Stimulated activated CD8-positive, alpha-beta memory T cell treated with anti-CD3 and anti-CD28 coated beads, Interleukin-15, amount 100 ng/mL, for 1 hour (primary cell): ENCODE measurements at regions not wholly inside any gene's neighbourhood (a gene's known extent, or its start where the extent isn't known, plus 50 kb on each side); places are given as distances from the start of the nearest gene placed in this dataset.
"Not testable (repeated sequence)": the region's sequence is repeated elsewhere in the genome, so short reads cannot be mapped to it uniquely, and the experiment has no call there.

Experiments
- DNase-seq: peaks from one replicate; pipeline ENCODE4 v3.0.0-alpha.2; 2020; ENCODE audit warnings: low read depth

DNA sequence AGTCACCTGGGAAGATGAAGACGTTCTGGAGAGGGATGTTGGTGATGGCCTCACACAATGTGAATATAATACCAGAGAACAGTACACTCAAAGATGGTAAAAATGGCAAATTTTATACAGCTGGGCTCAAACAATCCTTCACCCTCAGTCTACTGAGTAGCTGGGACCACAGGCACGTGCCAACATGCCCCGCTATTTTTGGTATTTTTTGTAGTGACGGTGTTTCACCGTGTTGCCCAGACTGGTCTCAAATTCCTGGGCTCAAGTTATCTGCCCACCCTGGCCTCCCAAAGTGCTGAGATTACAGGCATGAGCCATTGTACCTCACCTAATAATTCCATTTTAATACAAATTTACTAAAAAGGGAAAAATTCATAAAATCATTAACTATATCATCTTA, 280.3 kb upstream of the HSFY2 start:
- no peak for DNase-seq

DNA sequence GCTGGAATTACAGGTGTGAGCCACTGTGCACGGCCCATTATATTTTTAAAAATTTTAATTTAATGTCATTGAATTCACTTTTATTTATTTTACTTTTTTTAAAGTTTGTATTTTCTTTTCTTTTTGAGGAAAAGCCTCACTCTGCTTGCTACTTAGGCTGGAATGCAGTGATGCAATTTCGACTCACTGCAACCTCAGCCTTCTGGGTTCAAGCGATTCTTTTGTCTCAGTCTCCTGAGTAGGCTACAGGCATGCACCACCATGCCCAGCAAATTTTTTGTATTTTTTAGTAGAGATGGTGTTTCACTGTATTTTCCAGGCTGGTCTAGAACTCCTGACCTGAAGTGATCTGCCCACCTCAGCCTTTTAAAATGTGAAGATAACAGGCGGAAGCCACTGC, 277.5 kb upstream of the HSFY2 start:
- no peak for DNase-seq

- DNase-seq, result no peak
Observed at GRCh38 chrY:19042984-19043442, 269.5 kb upstream of the HSFY2 start.

DNA sequence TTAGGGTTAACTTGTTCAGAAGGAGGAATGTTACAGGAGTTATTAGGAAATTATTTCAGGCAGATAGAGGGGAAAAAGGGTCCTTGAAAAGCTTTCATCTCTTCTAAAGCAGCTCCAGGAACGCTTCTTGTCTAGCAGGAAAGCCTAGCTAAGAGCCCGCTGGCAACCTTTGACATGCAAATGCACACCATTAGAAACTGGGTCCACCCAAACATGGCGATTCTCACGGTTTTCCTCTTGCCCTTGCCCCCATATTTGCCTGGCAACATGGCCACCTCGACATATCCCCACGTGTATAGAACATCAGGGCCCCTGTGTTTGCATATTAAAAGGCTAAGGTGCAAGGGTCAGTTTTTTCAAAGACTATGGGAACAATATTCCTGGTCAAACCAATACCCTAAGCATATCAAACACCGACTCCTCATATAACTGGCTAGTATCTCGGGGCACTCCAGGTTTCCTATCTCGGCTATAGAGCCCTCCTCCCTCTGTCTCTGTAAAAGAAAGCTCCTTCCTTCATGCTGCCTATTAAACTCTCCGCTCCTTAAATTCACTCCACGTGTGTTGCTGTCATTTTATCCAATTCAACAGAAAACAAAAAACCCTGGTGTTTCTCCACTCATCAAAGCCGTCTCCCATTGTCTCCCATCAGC, 268.9 kb upstream of the HSFY2 start:
- no peak for DNase-seq

GRCh38 chrY:19026631-19027030, 253.1 kb upstream of the HSFY2 start:
- DNase-seq, result no peak

DNA sequence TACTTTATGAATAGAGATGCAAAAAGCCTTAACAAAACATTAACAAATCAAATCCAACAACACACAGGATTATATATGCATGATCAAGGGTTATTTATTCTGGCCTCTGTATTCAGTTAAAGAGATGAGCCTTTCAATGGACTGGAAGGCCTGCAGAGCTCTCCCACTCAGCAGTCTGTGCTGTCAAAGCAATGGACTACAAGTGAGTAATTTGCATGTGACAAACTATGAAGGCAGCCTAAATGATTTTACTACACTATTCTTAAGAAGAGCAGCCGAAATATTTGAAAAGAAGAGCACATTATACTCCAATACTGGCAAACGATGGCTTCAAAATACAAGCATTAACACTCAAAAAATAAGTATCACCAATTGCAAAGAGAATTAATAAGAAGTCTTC, 250.4 kb upstream of the HSFY2 start:
- DNase-seq, result no peak

- DNase-seq, result no peak
Observed at GRCh38 chrY:19020193-19020592, 246.7 kb upstream of the HSFY2 start.

DNA sequence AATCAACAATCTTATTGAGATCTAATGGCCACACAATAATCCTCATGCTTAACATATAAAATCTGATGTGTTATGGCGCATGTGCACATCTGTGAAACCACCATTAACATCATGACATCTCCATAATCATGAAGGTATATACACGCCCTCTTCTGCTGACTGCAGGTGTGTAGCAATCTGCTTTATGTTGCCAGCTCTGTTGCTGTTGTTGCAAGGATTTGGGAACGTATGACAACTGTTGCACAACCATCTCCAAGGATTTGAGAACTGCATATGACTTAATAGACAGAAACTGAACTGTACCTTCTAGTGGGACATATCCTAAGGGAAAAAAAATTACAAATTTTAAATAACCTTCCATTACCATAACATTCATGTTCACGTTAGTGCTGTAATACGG, 243.5 kb upstream of the HSFY2 start:
- DNase-seq, result no peak

DNA sequence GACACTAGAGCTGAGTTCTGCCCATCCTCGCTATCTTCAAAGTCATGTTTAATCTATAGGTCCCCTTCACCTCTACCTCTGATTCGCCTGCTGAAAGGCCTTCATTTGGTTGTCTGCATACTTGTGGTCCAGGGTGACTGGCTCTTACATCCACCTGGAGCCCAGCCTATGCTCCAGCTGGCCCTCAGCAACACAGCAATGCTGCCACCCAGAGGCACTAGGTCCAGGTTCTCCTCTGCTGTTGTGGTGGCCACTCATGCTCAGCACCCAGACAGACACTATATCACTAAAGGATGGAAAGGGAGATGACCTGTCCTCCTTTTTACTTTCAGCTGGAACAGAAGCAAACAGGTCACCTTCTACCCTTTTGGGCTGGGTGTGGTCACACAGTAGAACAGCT, 242.3 kb upstream of the HSFY2 start:
- no peak for DNase-seq

DNA sequence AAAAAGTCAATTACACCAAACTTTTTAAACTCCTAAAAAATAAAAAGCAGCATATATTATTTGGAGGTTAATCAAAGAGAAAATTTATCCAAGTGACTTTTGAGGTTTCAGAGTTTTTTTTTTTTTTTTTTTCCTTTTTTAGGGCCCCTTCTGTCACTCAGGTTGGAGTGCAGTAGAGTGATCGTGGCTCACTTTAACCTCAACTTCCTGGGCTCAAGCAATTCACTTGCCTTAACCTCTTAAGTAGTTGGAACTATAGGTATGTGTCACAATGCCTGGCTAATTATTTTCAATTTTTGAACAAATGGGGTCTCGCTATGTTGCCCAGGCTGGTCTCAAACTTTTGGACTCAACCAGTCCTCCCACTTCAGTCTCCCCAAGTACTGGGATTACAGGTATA, 241.7 kb upstream of the HSFY2 start:
- DNase-seq, result no peak

DNA sequence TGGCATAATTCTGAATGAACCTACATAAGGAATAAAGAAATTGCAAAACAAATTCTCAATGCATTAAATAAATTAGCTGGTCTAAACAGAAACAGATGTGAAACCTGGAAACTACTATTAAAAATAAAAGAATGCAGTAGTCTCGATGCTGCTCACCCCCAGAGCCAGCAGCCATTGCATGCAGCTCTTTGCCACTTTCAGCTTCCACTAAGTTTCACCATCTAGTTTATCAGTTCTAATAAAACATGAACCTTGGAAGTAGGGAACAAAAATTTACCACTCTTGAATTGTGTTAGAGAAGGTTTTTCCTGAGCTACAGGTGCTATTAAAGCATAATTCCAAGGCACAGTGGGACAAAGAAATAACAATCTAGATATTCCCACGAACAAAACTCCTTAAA, 239.4 kb upstream of the HSFY2 start:
- no peak for DNase-seq

GRCh38 chrY:19011605-19012090, 238.1 kb upstream of the HSFY2 start:
- no peak for DNase-seq

GRCh38 chrY:19006234-19006633, 232.7 kb upstream of the HSFY2 start:
- DNase-seq, result no peak

DNA sequence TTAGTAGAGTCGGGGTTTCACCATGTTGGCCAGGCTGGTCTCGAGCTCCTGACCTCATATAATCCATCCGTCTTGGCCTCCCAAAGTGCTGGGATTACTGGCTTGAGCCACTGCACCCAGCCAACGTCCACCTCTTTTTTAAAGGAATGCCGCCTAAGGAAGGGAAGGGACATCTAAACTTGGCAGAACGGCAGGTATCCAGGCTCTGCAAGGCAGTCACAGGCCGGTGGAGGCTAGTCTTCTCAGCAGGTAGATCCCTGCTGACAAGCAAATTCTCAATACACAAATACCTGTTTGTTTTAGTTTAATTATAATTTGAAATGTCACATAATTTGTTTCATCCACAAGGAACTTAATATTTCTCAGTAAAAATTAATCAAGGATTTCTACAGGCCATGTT, 232.0 kb upstream of the HSFY2 start:
- no peak for DNase-seq

DNA sequence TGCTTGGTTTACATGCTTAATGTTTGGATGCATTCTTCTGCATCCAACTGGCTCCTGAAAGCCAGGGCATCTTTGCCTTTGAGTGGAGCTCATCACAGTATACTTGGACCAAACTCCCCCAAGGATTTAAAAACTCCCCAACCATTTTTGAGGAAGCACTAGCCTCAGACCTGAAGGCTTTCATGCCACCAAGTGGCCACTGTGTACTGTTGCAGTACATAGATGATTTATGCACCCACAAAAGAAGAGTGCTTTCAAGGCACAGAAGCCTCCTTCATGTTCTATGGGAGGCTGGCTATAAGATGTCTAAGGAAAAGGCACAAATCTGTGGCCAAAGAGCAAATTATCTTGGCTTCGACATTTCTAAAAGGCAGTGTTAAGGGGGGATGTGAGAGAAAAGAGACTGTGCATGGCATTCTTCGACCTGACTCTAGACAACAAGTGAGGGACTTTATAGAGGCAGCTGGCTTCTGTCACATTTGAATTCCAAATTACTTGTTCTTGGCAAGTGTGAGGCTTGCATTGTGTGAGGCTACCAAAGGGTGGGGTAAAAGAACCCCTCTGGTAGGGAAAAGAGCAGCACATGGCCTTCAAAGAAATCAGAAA, 224.2 kb upstream of the HSFY2 start:
- DNase-seq, result no peak

DNA sequence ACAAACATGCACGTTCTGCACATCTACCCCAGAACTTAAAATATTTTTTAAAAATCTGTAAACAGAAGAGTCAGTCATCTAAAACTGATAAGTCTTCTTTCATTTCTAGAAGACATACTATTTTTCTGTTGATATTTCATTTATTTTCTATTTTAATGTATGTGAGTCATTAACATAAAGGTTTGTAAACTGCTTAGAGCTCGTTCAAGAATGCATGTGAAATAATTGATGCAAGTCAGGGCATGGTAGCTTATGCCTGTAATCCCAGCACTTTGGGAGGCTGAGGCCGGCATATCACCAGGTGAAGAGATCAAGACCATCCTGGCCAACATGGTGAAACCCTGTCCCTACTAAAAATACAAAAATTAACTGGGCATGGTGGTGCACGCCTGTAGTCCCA, 219.9 kb upstream of the HSFY2 start:
- DNase-seq, result no peak

- DNase-seq, result not testable (repeated sequence)
Observed at GRCh38 chrY:18992684-18993083, 219.1 kb upstream of the HSFY2 start.

DNA sequence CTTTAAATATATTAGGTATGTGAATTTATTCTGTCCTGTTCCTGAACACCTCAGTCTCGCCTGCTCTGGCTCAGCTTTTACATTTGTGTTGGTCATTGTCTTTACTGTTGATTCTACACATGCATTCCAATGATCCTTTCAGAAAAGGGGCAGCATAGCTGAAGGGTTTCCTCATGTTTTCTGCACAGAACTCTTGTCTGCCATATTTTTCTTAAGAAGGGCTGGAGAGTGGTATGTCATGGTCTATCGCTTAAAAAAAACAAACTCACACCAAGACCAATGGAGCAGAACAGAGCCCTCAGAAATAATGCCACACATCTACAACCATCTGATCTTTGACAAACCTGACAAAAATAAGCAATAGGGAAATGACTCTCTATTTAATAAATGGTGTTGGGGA, 215.8 kb upstream of the HSFY2 start:
- DNase-seq, result no peak

DNA sequence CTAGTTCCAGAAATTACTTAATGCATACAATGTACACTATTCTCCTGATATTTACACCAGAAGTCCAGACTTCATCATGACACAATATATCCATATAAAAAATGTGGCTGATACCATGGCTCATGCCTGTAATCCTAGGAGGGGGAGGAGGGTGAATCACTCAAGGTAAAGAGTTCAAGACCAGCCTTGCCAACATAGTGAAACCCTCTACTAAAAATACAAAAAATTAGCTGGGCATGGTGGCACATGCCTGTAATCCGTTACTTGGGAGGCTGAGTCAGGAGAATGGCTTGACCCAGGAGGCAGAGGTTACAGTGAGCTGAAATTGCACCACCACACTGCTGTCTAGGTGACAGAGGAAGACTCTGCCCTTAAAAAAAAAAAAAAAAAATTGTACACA, 192.5 kb upstream of the HSFY2 start:
- no peak for DNase-seq

GRCh38 chrY:18958846-18959245, 185.3 kb upstream of the HSFY2 start:
- no peak for DNase-seq

DNA sequence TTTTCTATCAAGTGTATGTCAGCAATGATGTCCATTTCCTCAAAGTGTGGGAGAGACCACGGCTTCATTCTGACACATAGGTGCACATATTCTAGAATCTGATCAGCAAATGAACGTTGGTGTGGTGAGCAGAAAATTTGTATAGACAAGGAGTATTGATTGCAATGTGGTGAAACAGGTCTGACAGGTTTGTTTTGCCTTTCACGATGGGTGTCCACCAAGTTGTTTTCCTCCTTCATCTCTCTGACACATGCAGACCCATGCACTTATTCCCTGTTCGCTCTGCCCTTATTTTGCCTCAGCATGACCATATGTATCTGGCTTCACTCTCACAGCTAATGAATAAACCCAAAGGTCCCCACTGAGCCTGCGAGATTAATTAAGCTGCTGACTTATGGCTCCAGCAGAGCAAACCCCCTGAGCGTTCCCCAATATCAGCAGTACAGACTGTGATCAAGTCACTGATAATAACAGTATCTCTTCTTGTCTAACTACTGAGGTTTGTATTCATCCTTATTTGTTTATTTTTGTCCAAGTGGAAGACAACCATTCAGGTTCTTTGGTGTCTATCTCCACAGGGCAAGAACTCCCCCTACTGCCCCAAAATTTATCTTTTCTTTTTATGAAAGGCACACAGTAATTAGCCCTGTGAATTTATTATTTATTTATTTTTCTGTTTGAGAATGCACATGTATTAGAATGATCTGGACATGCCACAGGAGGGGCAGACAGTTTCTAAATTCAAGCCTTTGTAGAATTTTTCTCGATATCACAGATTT, 178.3 kb upstream of the HSFY2 start:
- no peak for DNase-seq

- DNase-seq, result no peak
Observed at GRCh38 chrY:18951019-18951418, 177.5 kb upstream of the HSFY2 start.

DNA sequence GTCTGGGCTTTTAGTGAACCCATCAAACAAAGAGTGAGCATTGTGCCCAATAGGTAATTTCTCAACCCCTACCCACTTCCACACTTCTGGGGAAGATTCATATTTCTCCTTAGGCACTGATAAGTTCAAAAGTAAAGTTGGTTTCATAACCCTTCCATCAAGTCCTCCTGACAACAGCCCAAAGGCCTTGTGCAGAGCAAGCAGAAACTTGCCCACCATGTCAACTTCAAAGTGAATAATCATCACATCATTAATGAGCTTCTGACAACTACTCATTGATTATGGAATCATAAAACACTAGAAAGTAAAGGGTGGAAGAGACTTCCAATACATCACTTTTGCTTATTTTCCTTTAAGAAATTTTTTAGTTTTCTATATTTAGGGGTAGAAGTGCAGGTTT, 163.3 kb upstream of the HSFY2 start:
- no peak for DNase-seq
